Fibroblast of pulmonary artery (primary cell): ENCODE measurements at regions not wholly inside any gene's neighbourhood (a gene's known extent, or its start where the extent isn't known, plus 50 kb on each side); places are given as distances from the start of the nearest gene placed in this dataset.
A peak's percentile ranks its signal among the peaks of the same experiment; 100 is the strongest.

Experiments used
- DNase-seq: peaks from one replicate; pipeline ENCODE4 v3.0.0-alpha.2; 2010; ENCODE audit warnings: low read depth
- H3K4me3 ChIP-seq: replicated peaks from 2 replicates; pipeline ENCODE4 v1.5.1; 2011; ENCODE audit warnings: low read depth, mild to moderate bottlenecking, control low read depth, low read length, moderate library complexity
- TF ChIP-seq, protein P1 (sequence below): IDR thresholded peaks from 2 replicates; pipeline ENCODE4 v1.5.1; 2011; ENCODE audit warnings: mild to moderate bottlenecking, control low read depth, low read length, inconsistent platforms; ENCODE audit errors: missing control alignments

DNA sequence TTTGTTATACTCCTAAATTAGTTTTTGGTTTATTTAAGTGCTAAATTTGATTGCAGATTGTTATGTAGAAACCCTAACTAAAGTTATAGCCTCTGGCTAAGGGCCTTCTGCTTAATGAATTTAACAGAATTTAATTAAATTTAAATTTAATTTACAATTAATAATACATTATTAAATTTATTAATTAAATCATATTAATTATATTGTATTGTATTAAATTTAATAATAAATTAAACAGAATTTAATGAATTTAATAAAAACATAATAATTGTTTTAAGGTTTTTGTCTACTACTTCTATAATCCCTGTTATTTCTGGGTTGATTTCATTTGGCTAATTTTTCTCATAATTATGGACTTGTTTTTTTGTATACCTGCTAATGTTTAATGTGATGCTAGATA is 141.9 kb upstream of the TECRL start:
- no peak for DNase-seq
- TF ChIP-seq, protein P1, sequence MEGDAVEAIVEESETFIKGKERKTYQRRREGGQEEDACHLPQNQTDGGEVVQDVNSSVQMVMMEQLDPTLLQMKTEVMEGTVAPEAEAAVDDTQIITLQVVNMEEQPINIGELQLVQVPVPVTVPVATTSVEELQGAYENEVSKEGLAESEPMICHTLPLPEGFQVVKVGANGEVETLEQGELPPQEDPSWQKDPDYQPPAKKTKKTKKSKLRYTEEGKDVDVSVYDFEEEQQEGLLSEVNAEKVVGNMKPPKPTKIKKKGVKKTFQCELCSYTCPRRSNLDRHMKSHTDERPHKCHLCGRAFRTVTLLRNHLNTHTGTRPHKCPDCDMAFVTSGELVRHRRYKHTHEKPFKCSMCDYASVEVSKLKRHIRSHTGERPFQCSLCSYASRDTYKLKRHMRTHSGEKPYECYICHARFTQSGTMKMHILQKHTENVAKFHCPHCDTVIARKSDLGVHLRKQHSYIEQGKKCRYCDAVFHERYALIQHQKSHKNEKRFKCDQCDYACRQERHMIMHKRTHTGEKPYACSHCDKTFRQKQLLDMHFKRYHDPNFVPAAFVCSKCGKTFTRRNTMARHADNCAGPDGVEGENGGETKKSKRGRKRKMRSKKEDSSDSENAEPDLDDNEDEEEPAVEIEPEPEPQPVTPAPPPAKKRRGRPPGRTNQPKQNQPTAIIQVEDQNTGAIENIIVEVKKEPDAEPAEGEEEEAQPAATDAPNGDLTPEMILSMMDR: no peak
- no peak overlapping the region for H3K4me3 ChIP-seq

DNA sequence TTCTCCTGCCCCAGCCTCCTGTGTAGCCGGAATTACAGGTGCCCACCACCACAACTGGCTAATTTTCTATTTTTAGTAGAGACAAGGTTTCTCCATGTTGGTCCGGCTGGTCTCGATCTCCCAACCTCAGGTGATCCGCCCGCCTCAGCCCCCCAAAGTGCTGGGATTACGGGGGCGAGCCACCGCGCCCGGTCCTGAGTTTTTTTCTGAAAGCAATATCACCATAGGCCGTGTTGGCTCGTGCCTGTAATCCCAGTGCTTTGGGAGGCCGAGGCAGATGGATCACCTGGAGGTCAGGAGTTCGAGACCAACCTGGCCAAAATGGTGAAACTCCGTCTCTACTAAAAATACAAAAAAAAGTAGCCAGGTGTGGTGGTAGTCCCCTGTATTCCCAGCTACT is 136.3 kb upstream of the TECRL start:
- DNase-seq: no peak
- TF ChIP-seq, protein P1: no peak
- H3K4me3 ChIP-seq: no peak overlapping the region

DNA sequence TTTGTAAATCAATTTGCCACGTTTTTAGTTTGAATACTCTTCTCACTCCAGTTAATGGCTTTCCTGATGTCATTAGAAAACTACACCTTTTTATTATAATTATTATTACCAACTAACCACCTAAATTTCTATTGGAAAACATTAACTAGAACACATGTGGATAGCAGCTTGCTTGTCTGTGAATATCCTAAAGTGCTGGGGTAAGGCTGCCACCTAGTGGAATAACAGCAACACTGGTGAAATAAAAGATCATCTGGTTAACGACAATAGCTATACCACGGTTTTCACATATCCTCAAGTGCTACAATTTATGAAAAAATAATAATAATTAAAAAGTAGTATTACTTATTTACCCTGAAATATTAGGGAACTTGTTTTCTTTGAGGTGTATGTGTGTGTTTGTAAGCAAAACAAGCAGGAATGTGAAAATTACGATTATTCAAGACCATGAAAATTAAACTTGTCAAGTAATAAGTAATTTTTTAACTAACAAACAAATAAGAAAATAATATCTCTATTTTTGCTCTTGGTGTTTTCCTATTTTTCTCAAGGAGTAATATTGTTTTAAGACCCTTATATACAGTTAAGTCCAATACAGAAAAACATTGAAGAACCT is 130.1 kb upstream of the TECRL start:
- peak; percentile 74 for DNase-seq
- H3K4me3 ChIP-seq: no peak overlapping the region
- TF ChIP-seq, protein P1: peak; percentile 85

DNA sequence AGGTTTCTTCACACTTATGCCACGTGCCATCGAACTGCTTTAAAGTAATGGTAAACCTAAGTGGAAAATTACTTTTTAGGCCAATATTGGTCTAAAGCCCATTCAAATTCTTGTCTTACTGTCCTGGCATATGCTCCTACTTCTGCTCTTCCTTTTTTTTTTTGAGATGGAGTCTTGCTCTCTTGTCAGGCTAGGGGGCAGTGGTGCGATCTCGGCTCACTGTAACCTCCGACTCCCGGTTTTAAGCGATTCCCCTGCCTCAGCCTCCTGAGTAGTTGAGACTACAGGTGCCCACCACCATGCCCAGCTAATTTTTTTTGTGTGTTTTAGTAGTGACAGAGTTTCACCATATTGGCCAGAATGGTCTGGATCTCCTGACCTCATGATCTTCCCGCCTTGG is 129.0 kb upstream of the TECRL start:
- no peak for DNase-seq
- no peak overlapping the region for H3K4me3 ChIP-seq
- TF ChIP-seq, protein P1: peak; percentile 2

DNA sequence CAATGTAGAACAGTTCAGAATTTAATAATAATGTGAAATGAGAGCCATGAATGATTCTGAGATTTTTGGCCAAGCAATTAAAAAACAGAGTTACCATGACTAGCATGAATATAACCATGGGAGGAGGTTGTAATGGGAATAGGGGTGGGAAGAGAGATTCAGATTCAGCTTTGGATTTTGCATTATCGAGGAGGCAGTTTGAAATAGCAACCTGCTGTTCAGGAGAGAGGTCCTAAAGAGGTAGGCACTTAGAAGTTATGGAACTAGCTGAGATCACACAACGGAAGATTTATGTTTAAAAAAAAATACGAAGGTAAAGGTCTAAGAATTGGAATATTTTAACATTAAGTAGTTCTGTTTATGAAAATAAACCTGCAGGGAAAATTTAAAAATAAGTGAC is 124.4 kb upstream of the TECRL start:
- no peak for DNase-seq
- no peak overlapping the region for H3K4me3 ChIP-seq
- TF ChIP-seq, protein P1: no peak

DNA sequence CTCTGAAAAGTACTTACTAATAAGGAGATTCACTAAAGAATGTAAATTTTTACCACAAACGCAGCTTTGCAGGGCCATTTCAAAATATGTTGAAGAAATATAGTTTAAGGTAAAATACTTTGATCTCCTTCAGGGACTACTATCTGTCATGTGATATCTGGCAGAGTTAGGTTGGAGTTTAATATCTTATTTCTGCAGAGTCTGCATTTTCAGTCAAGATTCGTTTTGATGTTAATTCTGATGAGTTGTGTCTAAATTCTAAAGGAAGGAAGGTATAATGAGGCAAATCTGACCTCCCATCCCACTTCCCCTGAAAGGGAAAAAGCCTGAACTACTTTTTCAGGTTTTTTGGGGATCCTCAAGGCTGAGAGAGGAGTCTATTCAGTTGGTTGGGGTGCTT is 123.9 kb upstream of the TECRL start:
- DNase-seq: no peak
- TF ChIP-seq, protein P1: no peak
- H3K4me3 ChIP-seq: no peak overlapping the region

DNA sequence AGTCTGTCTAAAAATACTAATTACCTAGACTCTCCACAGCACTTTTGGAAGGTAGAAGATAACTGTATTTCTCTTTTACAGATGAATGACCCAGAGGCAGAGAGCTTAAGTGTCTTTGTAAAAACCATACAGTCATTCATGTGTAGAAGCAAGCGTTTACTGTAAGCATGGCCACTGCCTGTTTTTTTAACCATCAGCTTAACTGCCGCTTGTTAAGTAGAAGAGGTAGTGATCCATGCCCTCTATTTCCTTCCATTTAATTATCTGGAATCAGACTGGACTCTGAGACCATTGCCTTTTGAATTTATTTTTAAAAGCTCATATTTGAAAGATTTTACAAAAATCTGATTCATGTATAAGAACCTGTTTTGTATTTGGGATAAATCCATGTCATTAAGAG is 111.2 kb upstream of the TECRL start:
- TF ChIP-seq, protein P1: no peak
- DNase-seq: no peak
- no peak overlapping the region for H3K4me3 ChIP-seq
